ENCODE measurements at regions not wholly inside any gene's neighbourhood (a gene's known extent, or its start where the extent isn't known, plus 50 kb on each side); places are given as distances from the start of the nearest gene placed in this dataset.

DNA sequence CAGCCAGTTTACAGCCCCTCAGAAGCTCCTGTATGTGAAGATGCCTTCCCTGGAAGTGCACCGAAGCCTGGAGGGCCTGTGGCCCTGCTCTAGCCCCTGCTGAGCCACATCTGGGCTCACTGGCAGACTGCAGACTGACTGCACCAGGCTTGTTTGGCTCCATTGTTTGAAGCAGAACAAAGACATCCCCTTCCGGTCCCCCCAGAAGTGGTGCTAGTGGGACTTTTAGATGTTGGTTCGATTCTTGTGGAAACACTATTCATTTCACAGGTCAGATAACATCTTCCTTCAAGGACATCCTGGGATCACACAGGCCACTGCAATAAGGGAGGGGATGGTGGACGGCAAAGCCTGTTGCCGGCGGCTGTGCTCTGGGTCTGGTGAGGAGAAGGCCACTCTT lies 57.8 kb upstream of the CBLN2 start:
- TF ChIP-seq, protein P1, sequence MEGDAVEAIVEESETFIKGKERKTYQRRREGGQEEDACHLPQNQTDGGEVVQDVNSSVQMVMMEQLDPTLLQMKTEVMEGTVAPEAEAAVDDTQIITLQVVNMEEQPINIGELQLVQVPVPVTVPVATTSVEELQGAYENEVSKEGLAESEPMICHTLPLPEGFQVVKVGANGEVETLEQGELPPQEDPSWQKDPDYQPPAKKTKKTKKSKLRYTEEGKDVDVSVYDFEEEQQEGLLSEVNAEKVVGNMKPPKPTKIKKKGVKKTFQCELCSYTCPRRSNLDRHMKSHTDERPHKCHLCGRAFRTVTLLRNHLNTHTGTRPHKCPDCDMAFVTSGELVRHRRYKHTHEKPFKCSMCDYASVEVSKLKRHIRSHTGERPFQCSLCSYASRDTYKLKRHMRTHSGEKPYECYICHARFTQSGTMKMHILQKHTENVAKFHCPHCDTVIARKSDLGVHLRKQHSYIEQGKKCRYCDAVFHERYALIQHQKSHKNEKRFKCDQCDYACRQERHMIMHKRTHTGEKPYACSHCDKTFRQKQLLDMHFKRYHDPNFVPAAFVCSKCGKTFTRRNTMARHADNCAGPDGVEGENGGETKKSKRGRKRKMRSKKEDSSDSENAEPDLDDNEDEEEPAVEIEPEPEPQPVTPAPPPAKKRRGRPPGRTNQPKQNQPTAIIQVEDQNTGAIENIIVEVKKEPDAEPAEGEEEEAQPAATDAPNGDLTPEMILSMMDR (IDR thresholded peaks at IDR 0.05), result no peak
- no peak for TF ChIP-seq POLR2AphosphoS5 (IDR thresholded peaks at IDR 0.05)
- TF ChIP-seq POLR2A (IDR thresholded peaks at IDR 0.05), result no peak
- no peak for TF ChIP-seq EP300 (IDR thresholded peaks at IDR 0.05)

All from suprapubic skin (tissue), 4 donors.